ENCODE measurements at regions not wholly inside any gene's neighbourhood (a gene's known extent, or its start where the extent isn't known, plus 50 kb on each side); places are given as distances from the start of the nearest gene placed in this dataset.
"Not testable (repeated sequence)": the region's sequence is repeated elsewhere in the genome, so short reads cannot be mapped to it uniquely, and the experiment has no call there.

DNA sequence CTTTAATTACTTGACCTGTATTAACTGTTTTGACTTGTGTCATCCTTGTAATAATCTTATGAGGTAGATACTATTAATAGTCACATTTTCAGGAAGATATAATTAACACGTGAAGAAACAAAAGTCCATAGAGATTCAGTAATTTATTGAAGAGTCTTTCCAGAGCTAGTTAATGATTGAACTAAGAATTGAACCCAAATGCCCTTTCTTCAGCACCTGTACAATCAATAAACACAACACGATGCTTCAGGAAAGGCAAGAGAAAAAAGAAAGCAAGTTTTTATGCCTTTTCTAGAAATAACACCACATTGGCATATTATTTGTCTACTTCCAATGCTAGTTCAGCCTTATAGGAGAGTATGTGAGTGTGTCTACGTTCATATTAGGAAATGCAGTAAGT lies 399.6 kb downstream of the NAF1 start:
- TF ChIP-seq, protein P1, sequence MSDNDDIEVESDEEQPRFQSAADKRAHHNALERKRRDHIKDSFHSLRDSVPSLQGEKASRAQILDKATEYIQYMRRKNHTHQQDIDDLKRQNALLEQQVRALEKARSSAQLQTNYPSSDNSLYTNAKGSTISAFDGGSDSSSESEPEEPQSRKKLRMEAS (IDR thresholded peaks at IDR 0.05; ENCODE audit: low read depth, low read length) = no peak
- TF ChIP-seq MYC (IDR thresholded peaks at IDR 0.05; ENCODE audit: low read depth, low read length) (no peak), POLR2A (IDR thresholded peaks at IDR 0.05; ENCODE audit: extremely low read depth, insufficient read length) (no peak)
- TF ChIP-seq, protein P2, sequence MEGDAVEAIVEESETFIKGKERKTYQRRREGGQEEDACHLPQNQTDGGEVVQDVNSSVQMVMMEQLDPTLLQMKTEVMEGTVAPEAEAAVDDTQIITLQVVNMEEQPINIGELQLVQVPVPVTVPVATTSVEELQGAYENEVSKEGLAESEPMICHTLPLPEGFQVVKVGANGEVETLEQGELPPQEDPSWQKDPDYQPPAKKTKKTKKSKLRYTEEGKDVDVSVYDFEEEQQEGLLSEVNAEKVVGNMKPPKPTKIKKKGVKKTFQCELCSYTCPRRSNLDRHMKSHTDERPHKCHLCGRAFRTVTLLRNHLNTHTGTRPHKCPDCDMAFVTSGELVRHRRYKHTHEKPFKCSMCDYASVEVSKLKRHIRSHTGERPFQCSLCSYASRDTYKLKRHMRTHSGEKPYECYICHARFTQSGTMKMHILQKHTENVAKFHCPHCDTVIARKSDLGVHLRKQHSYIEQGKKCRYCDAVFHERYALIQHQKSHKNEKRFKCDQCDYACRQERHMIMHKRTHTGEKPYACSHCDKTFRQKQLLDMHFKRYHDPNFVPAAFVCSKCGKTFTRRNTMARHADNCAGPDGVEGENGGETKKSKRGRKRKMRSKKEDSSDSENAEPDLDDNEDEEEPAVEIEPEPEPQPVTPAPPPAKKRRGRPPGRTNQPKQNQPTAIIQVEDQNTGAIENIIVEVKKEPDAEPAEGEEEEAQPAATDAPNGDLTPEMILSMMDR (IDR thresholded peaks at IDR 0.05; ENCODE audit: low read depth, low read length) = no peak
- DNase-seq (ENCODE audit: low read depth) = no peak

GRCh38 chr4:162761965-162762364 lies 404.7 kb downstream of the NAF1 start:
- no peak for DNase-seq (ENCODE audit: low read depth)
- H3K4me3 ChIP-seq (ENCODE audit: low read depth, low read length) = no peak overlapping the region
- TF ChIP-seq, protein P2 (IDR thresholded peaks at IDR 0.05; ENCODE audit: low read depth, low read length) = no peak
- TF ChIP-seq, protein P1 (IDR thresholded peaks at IDR 0.05; ENCODE audit: low read depth, low read length) = no peak
- TF ChIP-seq MYC (IDR thresholded peaks at IDR 0.05; ENCODE audit: low read depth, low read length) (no peak), POLR2A (IDR thresholded peaks at IDR 0.05; ENCODE audit: extremely low read depth, insufficient read length) (no peak)

More for the DNA sequence above, 399.6 kb downstream of the NAF1 start:
- H3K4me3 ChIP-seq (ENCODE audit: low read depth, low read length) = no peak overlapping the region

DNA sequence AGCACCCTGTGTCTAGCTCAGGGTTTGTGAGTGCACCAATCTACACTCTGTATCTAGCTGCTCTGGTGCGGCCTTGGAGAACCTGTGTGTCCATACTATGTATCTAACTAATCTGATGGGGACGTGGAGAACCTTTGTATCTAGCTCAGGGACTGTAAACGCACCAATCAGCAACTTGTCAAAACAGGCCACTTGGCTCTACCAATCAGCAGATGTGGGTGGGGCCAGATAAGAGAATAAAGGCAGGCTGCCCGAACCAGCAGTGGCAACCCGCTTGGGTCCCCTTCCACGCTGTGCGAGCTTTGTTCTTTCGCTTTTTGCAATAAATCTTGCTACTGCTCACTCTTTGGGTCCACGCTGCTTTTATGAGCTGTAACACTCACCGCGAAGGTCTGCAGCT lies 426.5 kb downstream of the NAF1 start:
- DNase-seq (ENCODE audit: low read depth); H3K4me3 ChIP-seq (ENCODE audit: low read depth, low read length): not testable (repeated sequence)

DNA sequence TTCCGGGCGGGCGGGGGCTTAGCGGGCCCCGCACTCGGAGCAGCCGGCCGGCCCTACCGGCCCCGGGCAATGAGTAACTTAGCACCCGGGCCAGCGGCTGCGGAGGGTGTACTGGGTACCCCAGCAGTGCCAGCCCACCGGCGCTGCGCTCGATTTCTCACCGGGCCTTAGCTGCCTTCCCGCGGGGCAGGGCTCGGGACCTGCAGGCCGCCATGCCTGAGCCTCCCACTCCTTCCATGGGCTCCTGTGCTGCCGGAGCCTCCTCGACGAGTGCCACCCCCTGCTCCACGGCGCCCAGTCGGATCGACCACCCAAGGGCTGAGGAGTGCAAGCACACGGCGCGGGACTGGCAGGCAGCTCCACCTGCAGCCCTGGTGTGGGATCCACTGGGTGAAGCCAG lies 427.1 kb downstream of the NAF1 start:
- not testable (repeated sequence) for H3K4me3 ChIP-seq (ENCODE audit: low read depth, low read length); DNase-seq (ENCODE audit: low read depth)

DNA sequence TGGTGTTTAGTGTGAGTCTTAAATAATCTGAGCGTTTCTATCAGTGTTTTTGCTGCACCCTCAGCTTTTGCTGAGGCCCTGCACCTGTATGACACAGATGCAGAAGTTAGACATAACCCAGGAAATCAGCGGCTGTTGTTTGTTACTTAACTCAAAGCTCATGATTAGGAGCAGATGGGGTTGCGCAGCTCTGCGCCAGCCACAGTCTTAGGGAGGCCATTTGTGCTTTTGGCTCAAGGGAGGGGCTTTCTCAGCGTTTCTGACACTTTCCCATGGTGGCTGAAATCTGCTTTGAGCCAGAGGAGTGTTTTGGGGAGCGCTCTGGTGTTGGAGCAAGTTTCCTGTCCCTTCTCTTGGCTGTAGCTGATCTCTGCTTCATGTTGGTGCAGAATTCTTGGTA lies 433.8 kb downstream of the NAF1 start:
- no peak overlapping the region for H3K4me3 ChIP-seq (ENCODE audit: low read depth, low read length)
- DNase-seq (ENCODE audit: low read depth) = no peak
- TF ChIP-seq MYC (IDR thresholded peaks at IDR 0.05; ENCODE audit: low read depth, low read length) = no peak
- TF ChIP-seq, protein P2 (IDR thresholded peaks at IDR 0.05; ENCODE audit: low read depth, low read length) = no peak
- TF ChIP-seq, protein P1 (IDR thresholded peaks at IDR 0.05; ENCODE audit: low read depth, low read length) = no peak
- TF ChIP-seq POLR2A (IDR thresholded peaks at IDR 0.05; ENCODE audit: extremely low read depth, insufficient read length) = no peak

DNA sequence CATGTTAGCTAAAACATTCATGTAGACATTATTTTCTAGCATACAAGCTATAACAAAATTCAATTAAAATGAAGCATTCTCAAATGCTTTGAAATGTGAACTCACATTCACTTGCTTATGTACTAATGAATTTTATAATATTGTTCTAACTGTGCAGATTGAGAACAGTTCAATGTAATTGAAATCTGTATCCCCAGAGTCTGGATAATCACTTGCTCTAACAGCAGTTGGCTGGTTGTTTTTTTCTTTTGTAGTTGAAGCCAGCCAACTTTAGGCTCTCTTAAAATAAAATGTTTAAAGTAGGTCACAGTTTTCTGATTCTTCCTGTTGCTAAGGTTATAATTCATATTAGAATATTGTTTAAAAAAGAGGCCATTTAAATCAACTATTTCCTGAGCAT lies 438.9 kb downstream of the NAF1 start:
- no peak for DNase-seq (ENCODE audit: low read depth)
- no peak overlapping the region for H3K4me3 ChIP-seq (ENCODE audit: low read depth, low read length)
- TF ChIP-seq MYC (IDR thresholded peaks at IDR 0.05; ENCODE audit: low read depth, low read length) (no peak), POLR2A (IDR thresholded peaks at IDR 0.05; ENCODE audit: extremely low read depth, insufficient read length) (no peak)
- TF ChIP-seq, protein P2 (IDR thresholded peaks at IDR 0.05; ENCODE audit: low read depth, low read length) = no peak
- TF ChIP-seq, protein P1 (IDR thresholded peaks at IDR 0.05; ENCODE audit: low read depth, low read length) = no peak

DNA sequence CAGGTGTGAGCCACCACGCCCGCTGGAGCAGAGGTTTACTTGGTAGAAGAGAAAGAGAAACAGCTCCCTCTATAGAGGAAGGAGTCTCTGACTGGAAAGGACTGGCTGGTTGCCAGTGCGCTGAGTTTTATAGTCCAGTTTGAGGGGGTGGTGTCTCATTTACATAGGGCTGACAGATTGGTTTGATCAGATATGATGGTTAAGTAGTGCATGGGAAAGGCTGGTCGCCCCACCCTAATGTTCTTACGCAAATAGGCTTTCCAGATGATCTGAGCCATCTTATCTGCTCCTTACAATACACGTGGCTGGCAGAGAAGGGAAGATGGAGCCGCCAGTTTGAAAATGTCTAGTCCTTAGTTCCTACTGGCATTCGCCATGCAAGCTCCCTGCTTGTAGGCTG lies 439.5 kb downstream of the NAF1 start:
- peak; percentile 31 for DNase-seq (ENCODE audit: low read depth)
- TF ChIP-seq MYC (IDR thresholded peaks at IDR 0.05; ENCODE audit: low read depth, low read length) = no peak
- TF ChIP-seq, protein P1 (IDR thresholded peaks at IDR 0.05; ENCODE audit: low read depth, low read length) = no peak
- no peak overlapping the region for H3K4me3 ChIP-seq (ENCODE audit: low read depth, low read length)

All from NB4 (cell line).